Uterus (tissue), 3 donors: ENCODE measurements at regions not wholly inside any gene's neighbourhood (a gene's known extent, or its start where the extent isn't known, plus 50 kb on each side); places are given as distances from the start of the nearest gene placed in this dataset. TPM values are rescaled to one million over a fixed set of nuclear protein-coding genes. Genes with fewer than 3 reads are reported as not detected.
"Not testable (repeated sequence)": the region's sequence is repeated elsewhere in the genome, so short reads cannot be mapped to it uniquely, and the experiment has no call there.

Experiments used
- DNase-seq, 2 donors: peaks; one replicate each; pipeline ENCODE4 v3.0.0-alpha.2; 2019 to 2020
- H3K27ac ChIP-seq, 2 donors: fragments of 200-600 bp; sonication (generic); 1 replicate in 1 of 2; 2 replicates in 1 of 2; pipeline ENCODE4 v1.5.1; 2016 to 2018
- H3K27me3 ChIP-seq, 2 donors: fragments of 200-600 bp; sonication (generic); one replicate each; pipeline ENCODE4 v1.5.1; 2018 to 2019; ENCODE audit warnings: control low read depth in 1 of 2
- H3K36me3 ChIP-seq, 2 donors: fragments of 200-600 bp; sonication (generic); one replicate each; pipeline ENCODE4 v1.5.1; 2019; ENCODE audit warnings: control low read depth in 1 of 2
- H3K4me1 ChIP-seq, 2 donors: fragments of 200-600 bp; sonication (generic); one replicate each; pipeline ENCODE4 v1.5.1; 2018 to 2019; ENCODE audit warnings: control low read depth in 1 of 2
- H3K4me3 ChIP-seq, 2 donors: fragments of 200-600 bp; sonication (generic); 1 replicate in 1 of 2; 2 replicates in 1 of 2; pipeline ENCODE4 v1.5.1; 2018 to 2019; ENCODE audit warnings: mild to moderate bottlenecking in 1 of 2
- H3K9me3 ChIP-seq, 2 donors: fragments of 200-600 bp; sonication (generic); one replicate each; pipeline ENCODE4 v1.5.1; 2019; ENCODE audit warnings: control low read depth in 1 of 2
- CTCF ChIP-seq, 4 experiments: fragments of 200-600 bp in 2 of 4; fragments of 450-650 bp in 2 of 4; sonication (generic) in 2 of 4; IDR thresholded peaks; one replicate each; pipeline ENCODE4 v1.5.1; 2016 to 2019; ENCODE audit warnings: antibody characterized with exemption in 4 of 4, mild to moderate bottlenecking in 2 of 4, moderate library complexity in 1 of 4
- POLR2A ChIP-seq, 2 donors: fragments of 450-650 bp; IDR thresholded peaks; one replicate each; pipeline ENCODE4 v1.6.1; 2016; ENCODE audit warnings: antibody characterized with exemption in 2 of 2, mild to moderate bottlenecking in 1 of 2, moderate library complexity in 1 of 2
- intact Hi-C: fragments of 100-400 bp; cut with DNase I; formaldehyde crosslinking; loops from one replicate; pipeline ENCODE4 v1.15.1; 2023; ENCODE audit warnings: low total_unique reads
- small RNA-seq: library from RNA; depleted of rRNA; stranded (forward); fragments of <200 nt; gene quantifications from one replicate; pipeline ENCODE3, GENCODE V24; 2016
- donor health status: DM: yes; HTN: yes; CAD: no.

- Histone ChIP-seq H3K4me3 (no peak overlapping the region), H3K9me3 (no peaks in the 10 kb centered on the region), H3K4me1 (no peaks in the 10 kb centered on the region), H3K27ac (no peak overlapping the region), H3K27me3 (no peaks in the 10 kb centered on the region), H3K36me3 (no peaks in the 10 kb centered on the region)
- intact Hi-C loops = no loop called here
- no peak for DNase-seq
- TF ChIP-seq POLR2A (IDR thresholded peaks at IDR 0.05) = no peak
- no peak for TF ChIP-seq CTCF (IDR thresholded peaks at IDR 0.05)
Measured at GRCh38 chr10:27297844-27298521, 57.4 kb upstream of the ACBD5 start.

- DNase-seq, H3K9me3 ChIP-seq, intact Hi-C loops, H3K27ac ChIP-seq, H3K4me3 ChIP-seq, H3K4me1 ChIP-seq, H3K36me3 ChIP-seq, H3K27me3 ChIP-seq: not testable (repeated sequence)
Measured at GRCh38 chr10:27296285-27296684, 55.7 kb upstream of the ACBD5 start.

DNA sequence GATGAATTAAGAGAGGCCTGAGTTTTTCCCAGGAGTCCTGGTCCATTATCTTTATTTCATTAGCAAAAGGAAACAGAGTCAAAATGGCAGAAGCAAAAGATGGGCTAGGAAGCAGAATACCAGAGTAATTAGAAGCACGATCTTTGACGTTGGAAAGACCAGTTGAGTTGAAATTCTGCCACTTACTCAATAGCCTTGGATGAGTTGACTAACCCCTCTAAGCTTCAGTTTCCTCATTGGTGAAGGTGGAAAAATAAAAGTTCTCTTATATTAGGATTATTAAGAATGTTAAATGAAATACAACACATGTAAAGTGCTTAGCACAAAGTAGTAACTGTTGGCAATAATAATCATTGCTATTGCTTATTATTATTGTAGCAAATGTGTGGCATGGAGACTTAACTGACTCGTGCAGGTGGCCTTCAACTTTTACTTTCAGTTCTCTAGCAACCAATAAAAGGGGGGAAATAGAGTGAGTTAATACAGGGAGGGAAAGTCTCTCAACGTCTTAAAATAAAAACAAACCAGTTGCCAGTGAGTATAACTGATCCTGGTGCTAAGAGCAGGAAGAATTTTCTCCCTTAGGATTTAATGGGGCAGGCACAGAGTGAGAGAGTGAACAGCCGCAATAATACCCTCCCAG lies 50.8 kb upstream of the ACBD5 start:
- H3K27me3 ChIP-seq, H3K27ac ChIP-seq, DNase-seq, H3K4me3 ChIP-seq, H3K9me3 ChIP-seq, intact Hi-C loops, H3K4me1 ChIP-seq, H3K36me3 ChIP-seq: not testable (repeated sequence)

Small RNA genes lying in the stretch of these regions (small RNA-seq; reads per million reads assigned to genes)
- gene RNU6-452P (not detected), gene RNU6-666P (not detected), gene TRIAP1P1 (not detected)
